Activated CD8-positive, alpha-beta memory T cell treated with anti-CD3 and anti-CD28 coated beads for 48 hours (primary cell): ENCODE measurements at regions not wholly inside any gene's neighbourhood (a gene's known extent, or its start where the extent isn't known, plus 50 kb on each side); places are given as distances from the start of the nearest gene placed in this dataset.

Source experiments
- DNase-seq, 3 experiments: peaks; one replicate each; pipeline ENCODE4 v3.0.0-alpha.2; 2020; ENCODE audit warnings: low read depth in 2 of 3, low spot score in 2 of 3

GRCh38 chr2:81672516-81672915, 1368.0 kb upstream of the LRRTM1 start:
- DNase-seq: no peak

GRCh38 chr2:81670885-81671284, 1366.3 kb upstream of the LRRTM1 start:
- DNase-seq: no peak

DNA sequence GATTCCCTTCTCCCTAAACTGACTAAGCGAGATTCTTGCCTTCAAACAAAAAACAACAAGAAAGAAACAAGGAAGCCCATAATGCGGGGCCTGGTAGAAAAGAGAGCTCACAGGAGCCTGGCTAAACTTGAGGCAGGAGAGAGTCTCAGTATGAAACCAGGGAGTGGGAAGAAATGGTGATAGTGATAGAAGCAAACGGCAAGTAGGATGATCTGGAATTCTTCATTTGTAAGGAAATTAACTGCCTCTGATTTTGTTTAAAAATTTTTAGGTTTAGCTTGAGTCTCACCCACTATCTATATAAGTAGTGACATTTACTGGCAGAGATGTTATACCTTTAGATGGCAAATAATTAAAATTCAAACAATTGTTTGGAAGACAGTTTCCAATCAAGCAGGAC, 1356.5 kb upstream of the LRRTM1 start:
- no peak for DNase-seq

DNA sequence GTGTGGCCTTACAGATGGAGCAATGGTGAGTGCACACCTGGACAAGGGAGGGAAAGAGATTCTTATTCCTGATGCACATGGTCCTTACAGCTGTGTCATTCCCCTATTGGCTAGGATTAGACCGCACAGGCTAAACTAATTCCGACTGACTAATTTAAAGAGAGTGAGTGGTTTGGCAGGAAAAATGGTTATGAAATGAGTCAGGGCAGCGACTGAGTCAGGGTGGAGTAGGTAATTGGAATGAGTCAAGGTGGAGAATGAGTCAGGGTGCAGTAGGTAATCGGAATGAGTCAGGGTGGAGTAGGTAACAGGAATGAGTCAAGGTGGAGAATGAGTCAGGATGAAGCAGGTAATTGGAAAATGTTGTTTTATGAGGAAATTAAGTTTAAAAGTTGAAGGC, 1353.7 kb upstream of the LRRTM1 start:
- DNase-seq: no peak

- DNase-seq: no peak
These were observed 1345.8 kb upstream of the LRRTM1 start for GRCh38 chr2:81650048-81650971.

GRCh38 chr2:81648806-81649205, 1344.3 kb upstream of the LRRTM1 start:
- no peak for DNase-seq

DNA sequence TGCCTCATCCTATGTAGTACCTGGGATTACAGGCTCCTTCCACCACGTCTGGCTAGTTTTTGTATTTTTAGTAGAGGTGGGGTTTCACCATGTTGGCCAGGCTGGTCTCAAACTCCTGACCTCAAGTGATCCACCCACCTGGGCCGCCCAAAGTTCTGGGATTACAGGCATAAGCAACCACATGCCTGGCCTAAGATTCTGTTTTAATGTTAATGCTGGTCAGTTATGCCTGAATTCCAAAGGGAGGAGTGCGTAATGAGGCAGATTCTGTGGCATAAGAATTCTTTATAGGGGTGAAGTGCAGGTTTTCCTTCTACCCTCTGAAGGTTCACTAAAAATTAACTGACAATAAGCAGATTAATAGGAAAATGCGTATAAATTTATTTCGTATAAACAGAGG, 1343.8 kb upstream of the LRRTM1 start:
- DNase-seq: no peak

DNA sequence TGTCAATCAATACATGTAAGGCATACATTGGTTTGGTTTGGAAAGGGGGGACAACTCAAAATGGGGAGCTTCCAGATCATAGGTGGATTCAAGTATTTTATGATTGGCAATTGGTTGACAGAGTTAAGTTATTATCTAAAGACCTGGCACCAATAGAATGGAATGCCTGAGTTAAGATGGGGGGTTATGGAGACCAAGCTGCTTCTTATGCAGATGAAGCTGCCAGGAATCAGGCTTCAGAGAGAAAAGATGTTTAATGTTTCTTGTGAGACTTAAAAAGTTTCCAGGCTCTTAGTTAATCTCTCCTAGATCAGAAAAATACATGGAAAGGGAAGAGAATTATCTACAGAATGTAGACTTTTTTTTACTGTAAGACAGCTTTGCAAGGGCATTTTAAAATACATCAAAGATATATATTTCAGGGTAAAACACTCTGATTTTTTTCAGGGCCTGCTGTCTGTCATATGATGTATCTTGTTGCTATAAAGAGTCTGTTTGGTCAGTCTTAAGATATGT, 1343.2 kb upstream of the LRRTM1 start:
- no peak for DNase-seq

DNA sequence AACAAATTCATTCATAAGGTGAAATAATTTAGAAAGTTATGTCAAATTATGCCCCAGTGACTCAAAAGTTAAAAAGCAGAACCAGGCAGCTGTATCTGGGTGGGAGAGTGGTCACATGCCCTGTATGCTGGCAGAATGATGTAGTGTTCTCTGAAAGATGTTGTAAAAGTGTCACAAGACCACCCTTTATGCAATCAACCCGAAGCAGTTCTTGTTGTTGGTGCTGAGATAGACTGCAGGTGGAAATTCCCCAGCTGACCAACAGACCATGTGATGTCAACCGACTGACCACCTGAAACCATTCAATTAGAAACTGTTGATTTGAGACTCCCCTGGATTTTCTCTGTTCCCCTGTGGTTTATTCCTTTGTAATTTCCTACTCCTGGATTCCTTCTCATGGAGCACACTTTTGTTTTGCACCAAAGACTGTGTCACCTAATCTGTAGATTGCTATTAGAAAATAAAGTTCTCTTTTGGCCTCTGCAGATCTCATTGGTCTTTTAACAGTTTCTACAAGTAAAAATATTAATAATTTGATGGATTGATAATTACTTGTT, 1341.3 kb upstream of the LRRTM1 start:
- DNase-seq: no peak

DNA sequence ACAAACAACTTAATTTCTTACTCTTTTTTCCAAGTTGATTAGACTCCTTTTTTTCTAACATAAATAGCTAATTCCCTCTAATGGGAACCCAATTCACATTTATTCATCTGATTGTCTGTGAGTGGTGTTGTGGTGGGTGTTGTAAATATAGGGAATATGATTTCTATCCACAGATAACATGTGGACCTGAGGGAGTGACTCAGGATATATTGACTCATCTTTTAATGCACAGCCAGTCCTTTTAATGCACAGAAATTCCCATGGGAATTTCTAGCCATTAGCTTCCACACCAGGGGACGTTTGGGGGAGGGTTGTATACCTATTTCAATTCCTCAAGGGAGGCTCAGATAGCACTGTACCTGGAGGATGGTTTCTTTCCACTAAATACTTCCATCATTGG, 1339.6 kb upstream of the LRRTM1 start:
- DNase-seq: no peak

GRCh38 chr2:81624825-81625224, 1320.3 kb upstream of the LRRTM1 start:
- DNase-seq: no peak

- no peak for DNase-seq
These were observed 1295.5 kb upstream of the LRRTM1 start for GRCh38 chr2:81600088-81600487.

DNA sequence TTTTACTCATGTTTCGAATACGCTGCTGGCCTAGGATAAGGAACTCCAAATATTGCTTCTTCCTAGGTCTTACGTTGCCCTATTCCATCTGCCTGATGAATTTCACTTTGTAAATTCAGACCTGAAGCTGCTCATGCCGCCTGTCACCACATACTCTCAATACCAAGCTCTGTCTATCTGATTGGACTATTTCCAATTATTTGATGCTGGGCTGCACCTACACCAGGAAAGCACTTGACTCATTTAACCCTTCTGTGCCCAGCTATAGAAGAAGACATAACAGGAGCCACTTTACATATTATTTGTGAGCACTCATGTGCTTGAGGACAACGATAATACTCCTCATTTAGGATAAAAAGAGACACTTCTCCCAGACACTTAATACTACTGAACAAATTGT, 1293.9 kb upstream of the LRRTM1 start:
- DNase-seq: no peak

DNA sequence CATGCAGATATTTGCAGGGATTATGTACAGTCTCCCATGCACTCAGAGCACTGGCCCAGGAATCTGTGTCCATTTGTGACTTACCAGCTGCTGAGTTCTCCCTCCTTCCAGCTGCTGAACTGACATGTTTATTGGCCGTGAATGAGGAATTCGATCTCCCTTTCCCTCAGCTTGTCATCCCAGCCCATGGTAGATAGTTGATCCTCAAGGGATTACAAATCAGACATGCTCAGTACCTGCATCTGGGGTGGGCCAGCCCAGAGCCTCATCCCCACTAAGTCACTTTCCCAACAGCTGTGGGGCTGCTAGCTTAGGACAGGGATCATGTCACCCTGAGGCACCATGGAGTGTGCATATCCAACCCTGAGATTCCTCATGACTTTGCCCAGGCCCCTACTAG, 1284.9 kb upstream of the LRRTM1 start:
- DNase-seq: no peak

GRCh38 chr2:81583311-81584108, 1279.0 kb upstream of the LRRTM1 start:
- no peak for DNase-seq

DNA sequence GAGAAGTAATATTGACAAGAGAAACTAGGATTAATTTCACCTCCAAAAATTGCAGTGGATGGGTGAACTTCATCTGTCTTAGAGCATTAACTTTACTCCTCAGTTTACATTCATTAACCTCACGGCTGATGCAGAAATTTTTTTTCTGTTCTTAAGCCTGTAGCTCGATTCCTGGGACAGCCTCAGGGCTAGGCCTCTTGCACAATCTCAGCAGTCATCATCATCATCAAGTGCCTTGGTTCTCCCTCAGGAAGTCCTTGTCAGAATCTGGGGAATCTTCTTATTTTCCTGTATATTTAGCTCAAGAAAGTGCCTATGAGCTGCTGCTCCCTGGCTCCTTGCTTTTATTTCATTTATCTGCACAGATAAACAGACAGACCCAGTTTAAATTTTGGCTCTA, 1272.2 kb upstream of the LRRTM1 start:
- DNase-seq: no peak

DNA sequence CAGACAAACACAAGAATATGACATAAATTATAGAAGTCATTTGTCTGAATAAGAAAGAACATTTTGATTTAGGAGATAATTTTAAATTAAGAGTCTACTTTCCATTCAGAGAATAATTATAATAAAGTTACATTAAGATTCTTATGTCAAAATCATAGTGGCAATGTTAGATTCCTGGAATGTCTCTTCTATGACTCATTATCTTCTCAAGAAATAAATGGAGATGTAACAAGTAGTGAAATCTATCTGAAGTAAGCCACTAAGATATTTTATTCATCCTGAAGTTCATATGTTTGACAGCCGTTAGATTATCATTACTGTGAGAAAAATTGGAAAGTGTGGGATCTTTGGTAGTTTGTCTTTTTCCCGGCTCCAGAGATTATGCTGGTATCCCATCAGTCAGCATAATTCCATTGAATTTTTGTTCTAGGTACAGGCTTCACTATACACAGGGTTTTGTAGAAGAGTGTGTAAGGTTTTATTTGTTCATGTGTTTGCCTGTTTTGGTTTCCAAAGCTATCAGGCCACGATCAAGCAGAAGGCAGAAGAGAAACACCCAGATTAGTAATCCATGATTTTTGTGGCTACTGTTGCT, 1246.6 kb upstream of the LRRTM1 start:
- DNase-seq: no peak

GRCh38 chr2:81550277-81550676, 1245.7 kb upstream of the LRRTM1 start:
- no peak for DNase-seq

DNA sequence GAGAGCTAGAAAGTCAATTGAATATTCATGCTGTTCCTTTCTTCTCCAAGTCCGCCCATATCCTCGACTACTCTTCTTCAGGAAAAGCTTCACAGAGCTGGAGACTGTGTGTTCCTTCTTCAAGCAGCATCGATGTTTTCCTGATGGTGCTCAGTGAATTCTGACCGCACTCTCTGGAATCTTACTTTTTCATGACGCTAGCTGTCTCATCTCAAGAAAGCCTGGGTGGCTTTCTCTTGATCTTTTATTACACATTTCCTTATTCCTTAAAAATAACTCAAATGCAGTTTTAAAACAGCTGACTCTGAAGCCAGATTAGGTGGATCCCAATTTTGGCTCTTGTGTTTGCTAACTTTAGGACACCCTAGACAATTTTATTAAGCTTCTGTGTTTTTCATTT, 1245.1 kb upstream of the LRRTM1 start:
- DNase-seq: no peak

- DNase-seq: no peak
These were observed 1241.1 kb upstream of the LRRTM1 start for GRCh38 chr2:81545626-81546025.

DNA sequence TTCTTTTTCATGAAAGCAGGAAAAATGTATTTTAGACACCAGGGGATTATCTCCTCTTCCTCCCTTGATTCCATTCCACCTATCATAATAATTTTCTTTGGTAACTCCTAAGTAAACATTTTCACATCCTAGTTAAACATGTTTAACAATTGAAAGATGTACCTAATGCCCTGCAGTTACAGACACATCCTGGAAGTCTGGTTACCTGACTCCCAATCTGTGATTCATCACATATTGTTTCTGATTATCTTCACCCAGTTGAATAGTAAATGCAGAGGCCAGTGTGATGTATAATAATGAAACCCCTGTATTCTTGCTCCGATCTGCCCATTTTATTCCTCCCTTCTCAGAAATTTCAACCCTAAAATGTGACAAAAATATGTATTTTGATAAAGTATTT, 1237.6 kb upstream of the LRRTM1 start:
- no peak for DNase-seq
